ENCODE measurements at regions not wholly inside any gene's neighbourhood (a gene's known extent, or its start where the extent isn't known, plus 50 kb on each side); places are given as distances from the start of the nearest gene placed in this dataset.
A peak's percentile ranks its signal among the peaks of the same experiment; 100 is the strongest.

DNA sequence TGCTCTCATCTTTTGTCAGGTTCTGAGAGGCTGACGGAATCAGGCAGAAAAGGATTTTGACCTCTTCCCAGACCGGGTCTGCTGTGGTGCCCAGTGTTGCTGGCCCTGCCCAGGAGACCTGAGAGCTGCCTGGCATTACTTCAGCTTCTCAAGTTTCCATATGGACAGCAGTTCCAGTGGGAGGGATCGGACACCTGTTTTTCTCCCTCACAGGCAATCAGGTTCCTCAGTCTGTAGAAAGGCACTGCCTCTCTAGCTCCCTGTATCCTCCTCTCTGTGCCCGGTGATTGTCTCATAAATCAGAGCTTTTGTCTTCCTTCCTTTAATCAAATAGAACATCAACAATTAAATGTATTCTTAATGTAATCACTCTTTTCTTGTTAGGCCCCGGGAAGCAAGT, 198.7 kb downstream of the SEMA6A start (continued):
- no peak for TF ChIP-seq SP1 (IDR thresholded peaks at IDR 0.05)

DNA sequence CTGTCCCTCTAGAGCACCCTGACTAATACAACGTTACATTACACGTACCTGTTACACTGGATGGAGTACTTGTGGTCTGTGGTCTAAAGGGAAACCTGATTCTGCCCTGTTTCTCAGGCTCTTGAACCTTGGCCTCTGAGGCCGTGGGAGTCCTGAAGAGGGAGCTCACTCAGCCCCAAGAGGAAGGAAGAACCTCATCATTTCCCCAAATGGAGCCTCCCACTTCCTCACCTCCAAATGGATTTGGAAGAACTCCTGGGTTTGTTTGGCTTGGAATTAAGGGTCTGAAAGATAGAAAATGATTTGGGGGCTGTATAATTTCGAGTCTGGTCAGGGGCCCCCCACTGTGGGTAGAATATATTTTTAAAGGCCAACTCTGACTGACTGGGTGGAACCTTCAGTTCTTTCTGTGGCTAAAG, 200.2 kb downstream of the SEMA6A start:
- H3K4me1 ChIP-seq (ENCODE audit: control insufficient read depth in 4 of 4, insufficient read depth in 4 of 4, low read length in 3 of 4): peaks cover 0 to 11% (median 5%) of the 10 kb centered on the region in 4 donors
- H3K9me3 ChIP-seq (ENCODE audit: control insufficient read depth in 4 of 4, low read length in 3 of 4): no peaks in the 10 kb centered on the region
- H3K27ac ChIP-seq (ENCODE audit: low read depth in 1 of 2, low read length in 2 of 2): no peak overlapping the region
- no peak overlapping the region for H3K9ac ChIP-seq (ENCODE audit: low read depth in 1 of 2, low read length in 2 of 2)
- H3K27me3 ChIP-seq (ENCODE audit: control insufficient read depth in 4 of 4, insufficient read depth in 4 of 4, low read length in 3 of 4): no peaks in the 10 kb centered on the region
- 77% methylated on average over 4 of the region's 4 CpGs for WGBS
- peak; percentile 53 for TF ChIP-seq NR2F2 (IDR thresholded peaks at IDR 0.05)
- TF ChIP-seq FOXA1 (IDR thresholded peaks at IDR 0.05): no peak
- no peaks in the 10 kb centered on the region for H3K36me3 ChIP-seq (ENCODE audit: control insufficient read depth in 4 of 4, insufficient read depth in 3 of 4, low read depth in 1 of 4, low read length in 3 of 4)
- H3K4me3 ChIP-seq (ENCODE audit: low read depth in 1 of 3, low read length in 3 of 3): no peak overlapping the region
- DNase-seq (ENCODE audit: low spot score): no peak

GRCh38 chr5:116372931-116373597, 201.6 kb downstream of the SEMA6A start:
- 94% methylated on average over 1 of the region's 1 CpG for WGBS
- DNase-seq (ENCODE audit: low spot score): no peak
- no peaks in the 10 kb centered on the region for H3K9me3 ChIP-seq (ENCODE audit: control insufficient read depth in 4 of 4, low read length in 3 of 4)
- no peak for TF ChIP-seq JUND (IDR thresholded peaks at IDR 0.05)
- TF ChIP-seq FOXA2 (IDR thresholded peaks at IDR 0.05): no peak
- TF ChIP-seq GABPA (IDR thresholded peaks at IDR 0.05 in 1 of 2, conservative IDR thresholded peaks at IDR 0.05 in 1 of 2): no peak
- no peak for TF ChIP-seq TAF1 (conservative IDR thresholded peaks at IDR 0.05)
- TF ChIP-seq RXRA (IDR thresholded peaks at IDR 0.05): no peak
- no peak for TF ChIP-seq HNF4A (conservative IDR thresholded peaks at IDR 0.05)
- TF ChIP-seq, protein P1, sequence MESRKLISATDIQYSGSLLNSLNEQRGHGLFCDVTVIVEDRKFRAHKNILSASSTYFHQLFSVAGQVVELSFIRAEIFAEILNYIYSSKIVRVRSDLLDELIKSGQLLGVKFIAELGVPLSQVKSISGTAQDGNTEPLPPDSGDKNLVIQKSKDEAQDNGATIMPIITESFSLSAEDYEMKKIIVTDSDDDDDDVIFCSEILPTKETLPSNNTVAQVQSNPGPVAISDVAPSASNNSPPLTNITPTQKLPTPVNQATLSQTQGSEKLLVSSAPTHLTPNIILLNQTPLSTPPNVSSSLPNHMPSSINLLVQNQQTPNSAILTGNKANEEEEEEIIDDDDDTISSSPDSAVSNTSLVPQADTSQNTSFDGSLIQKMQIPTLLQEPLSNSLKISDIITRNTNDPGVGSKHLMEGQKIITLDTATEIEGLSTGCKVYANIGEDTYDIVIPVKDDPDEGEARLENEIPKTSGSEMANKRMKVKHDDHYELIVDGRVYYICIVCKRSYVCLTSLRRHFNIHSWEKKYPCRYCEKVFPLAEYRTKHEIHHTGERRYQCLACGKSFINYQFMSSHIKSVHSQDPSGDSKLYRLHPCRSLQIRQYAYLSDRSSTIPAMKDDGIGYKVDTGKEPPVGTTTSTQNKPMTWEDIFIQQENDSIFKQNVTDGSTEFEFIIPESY (IDR thresholded peaks at IDR 0.05): no peak
- TF ChIP-seq SP1 (IDR thresholded peaks at IDR 0.05): no peak
- no peak for TF ChIP-seq MAX (IDR thresholded peaks at IDR 0.05)
- TF ChIP-seq FOXA1 (IDR thresholded peaks at IDR 0.05): no peak
- TF ChIP-seq CTCF (IDR thresholded peaks at IDR 0.05; ENCODE audit: low read depth, low read length, missing input control): no peak
- TF ChIP-seq RAD21 (IDR thresholded peaks at IDR 0.05): no peak
- TF ChIP-seq EGR1 (IDR thresholded peaks at IDR 0.05; ENCODE audit: low read depth in 2 of 2): no peak
- TF ChIP-seq, protein P2, sequence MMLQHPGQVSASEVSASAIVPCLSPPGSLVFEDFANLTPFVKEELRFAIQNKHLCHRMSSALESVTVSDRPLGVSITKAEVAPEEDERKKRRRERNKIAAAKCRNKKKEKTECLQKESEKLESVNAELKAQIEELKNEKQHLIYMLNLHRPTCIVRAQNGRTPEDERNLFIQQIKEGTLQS (IDR thresholded peaks at IDR 0.05): no peak
- TF ChIP-seq YY1 (IDR thresholded peaks at IDR 0.05): no peak
- H3K27me3 ChIP-seq (ENCODE audit: control insufficient read depth in 4 of 4, insufficient read depth in 4 of 4, low read length in 3 of 4): no peaks in the 10 kb centered on the region
- H3K4me3 ChIP-seq (ENCODE audit: low read depth in 1 of 3, low read length in 3 of 3): no peak overlapping the region
- H3K4me1 ChIP-seq (ENCODE audit: control insufficient read depth in 4 of 4, insufficient read depth in 4 of 4, low read length in 3 of 4): peaks cover 0 to 11% (median 5%) of the 10 kb centered on the region in 4 donors
- no peak overlapping the region for H3K27ac ChIP-seq (ENCODE audit: low read depth in 1 of 2, low read length in 2 of 2)
- no peaks in the 10 kb centered on the region for H3K36me3 ChIP-seq (ENCODE audit: control insufficient read depth in 4 of 4, insufficient read depth in 3 of 4, low read depth in 1 of 4, low read length in 3 of 4)
- no peak overlapping the region for H3K9ac ChIP-seq (ENCODE audit: low read depth in 1 of 2, low read length in 2 of 2)
